GM12865 (cell line): ENCODE measurements at regions not wholly inside any gene's neighbourhood (a gene's known extent, or its start where the extent isn't known, plus 50 kb on each side); places are given as distances from the start of the nearest gene placed in this dataset.

ENCODE experiments used
- DNase-seq: peaks from one replicate; pipeline ENCODE4 v3.0.0; 2010; ENCODE audit warnings: low read depth
- H3K4me3 ChIP-seq: 2 replicates; pipeline ENCODE4 v1.5.1; 2011; ENCODE audit warnings: mild to moderate bottlenecking, low read depth, low read length, control low read depth
- TF ChIP-seq, protein P1 (sequence below): IDR thresholded peaks from 2 replicates; pipeline ENCODE4 v1.5.1; 2011; ENCODE audit warnings: low read length, control low read depth, low read depth, inconsistent platforms; ENCODE audit not compliant: insufficient read depth; ENCODE audit errors: missing control alignments

GRCh38 chr21:25097648-25098047 is 509.6 kb downstream of the MRPL39 start:
- no peak overlapping the region for H3K4me3 ChIP-seq
- TF ChIP-seq, protein P1, sequence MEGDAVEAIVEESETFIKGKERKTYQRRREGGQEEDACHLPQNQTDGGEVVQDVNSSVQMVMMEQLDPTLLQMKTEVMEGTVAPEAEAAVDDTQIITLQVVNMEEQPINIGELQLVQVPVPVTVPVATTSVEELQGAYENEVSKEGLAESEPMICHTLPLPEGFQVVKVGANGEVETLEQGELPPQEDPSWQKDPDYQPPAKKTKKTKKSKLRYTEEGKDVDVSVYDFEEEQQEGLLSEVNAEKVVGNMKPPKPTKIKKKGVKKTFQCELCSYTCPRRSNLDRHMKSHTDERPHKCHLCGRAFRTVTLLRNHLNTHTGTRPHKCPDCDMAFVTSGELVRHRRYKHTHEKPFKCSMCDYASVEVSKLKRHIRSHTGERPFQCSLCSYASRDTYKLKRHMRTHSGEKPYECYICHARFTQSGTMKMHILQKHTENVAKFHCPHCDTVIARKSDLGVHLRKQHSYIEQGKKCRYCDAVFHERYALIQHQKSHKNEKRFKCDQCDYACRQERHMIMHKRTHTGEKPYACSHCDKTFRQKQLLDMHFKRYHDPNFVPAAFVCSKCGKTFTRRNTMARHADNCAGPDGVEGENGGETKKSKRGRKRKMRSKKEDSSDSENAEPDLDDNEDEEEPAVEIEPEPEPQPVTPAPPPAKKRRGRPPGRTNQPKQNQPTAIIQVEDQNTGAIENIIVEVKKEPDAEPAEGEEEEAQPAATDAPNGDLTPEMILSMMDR: no peak
- DNase-seq: no peak

DNA sequence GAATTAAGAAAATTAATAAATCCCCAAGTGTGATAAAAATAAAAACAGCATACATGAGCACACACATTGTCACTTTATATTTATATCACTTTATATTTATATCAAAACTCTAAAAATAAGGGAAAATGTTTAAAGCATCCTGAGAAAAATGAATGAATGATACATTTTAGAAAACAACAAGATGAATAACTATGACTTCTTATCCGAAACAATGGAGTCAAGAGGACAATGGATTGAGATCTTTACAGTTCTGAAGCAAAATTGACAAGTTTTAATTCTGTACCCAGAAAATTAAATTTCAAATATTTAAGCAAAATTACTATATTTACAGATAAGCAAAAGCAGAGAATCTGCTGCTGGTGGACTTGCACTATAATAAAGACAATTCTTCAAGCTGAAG is 512.6 kb downstream of the MRPL39 start:
- no peak for DNase-seq
- TF ChIP-seq, protein P1: no peak
- no peak overlapping the region for H3K4me3 ChIP-seq

DNA sequence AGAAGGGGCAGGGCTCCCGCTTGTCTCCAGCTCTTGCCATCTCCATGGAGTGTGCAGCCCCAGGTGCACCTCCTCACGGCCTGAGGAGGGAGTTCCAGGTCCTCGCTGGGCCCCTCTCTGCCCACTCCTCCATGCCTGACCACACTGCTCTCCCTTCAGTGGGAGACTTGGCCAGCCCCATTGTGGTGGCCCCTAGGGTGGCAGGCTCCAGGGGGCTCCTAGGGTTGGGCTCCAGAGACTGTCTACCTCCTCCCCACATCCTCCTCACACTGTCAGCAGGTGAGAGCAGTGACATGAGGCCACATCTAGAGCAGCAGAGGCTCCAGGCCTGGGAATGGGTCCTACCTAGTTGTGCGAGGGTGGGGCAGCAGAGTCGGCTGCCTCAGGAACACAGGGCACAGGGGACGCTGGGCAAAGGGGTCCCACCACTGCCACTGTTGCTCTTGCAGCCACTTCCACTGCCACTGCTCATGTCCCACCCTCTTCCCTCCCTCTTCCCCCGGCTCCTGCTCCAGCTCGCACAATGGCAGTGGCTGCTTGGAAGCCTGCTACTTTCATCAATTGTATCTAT is 514.8 kb downstream of the MRPL39 start:
- DNase-seq: no peak
- H3K4me3 ChIP-seq: no peak overlapping the region
- TF ChIP-seq, protein P1: no peak

DNA sequence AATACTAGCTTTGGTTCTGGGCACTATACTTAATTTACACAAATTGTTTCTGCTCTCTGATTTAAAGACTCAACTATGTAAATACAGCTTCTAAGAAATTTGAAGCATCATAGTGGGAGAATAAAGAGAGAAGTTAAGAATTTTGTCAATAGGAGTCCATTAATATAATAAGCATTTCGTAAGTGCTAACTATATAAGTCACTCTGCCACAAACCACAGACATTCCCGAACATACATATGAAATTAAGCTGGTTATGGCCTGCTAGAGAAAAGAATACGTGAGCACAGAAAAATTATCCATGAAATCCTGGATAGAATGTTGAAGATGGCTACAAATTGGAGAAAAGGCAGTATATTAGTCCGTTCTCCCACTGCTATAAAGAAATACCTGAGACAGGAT is 526.2 kb downstream of the MRPL39 start:
- no peak for DNase-seq
- no peak overlapping the region for H3K4me3 ChIP-seq
- TF ChIP-seq, protein P1: no peak

GRCh38 chr21:25080661-25081060 is 526.6 kb downstream of the MRPL39 start:
- DNase-seq: no peak
- TF ChIP-seq, protein P1: no peak
- no peak overlapping the region for H3K4me3 ChIP-seq

- TF ChIP-seq, protein P1: no peak
- no peak for DNase-seq
- H3K4me3 ChIP-seq: no peak overlapping the region
Observed at GRCh38 chr21:25080141-25080540, 527.1 kb downstream of the MRPL39 start.

GRCh38 chr21:25079053-25079452 is 528.2 kb downstream of the MRPL39 start:
- DNase-seq: no peak
- H3K4me3 ChIP-seq: no peak overlapping the region
- TF ChIP-seq, protein P1: no peak
